ENCODE measurements at regions not wholly inside any gene's neighbourhood (a gene's known extent, or its start where the extent isn't known, plus 50 kb on each side); places are given as distances from the start of the nearest gene placed in this dataset.
"Not testable (repeated sequence)": the region's sequence is repeated elsewhere in the genome, so short reads cannot be mapped to it uniquely, and the experiment has no call there.

DNA sequence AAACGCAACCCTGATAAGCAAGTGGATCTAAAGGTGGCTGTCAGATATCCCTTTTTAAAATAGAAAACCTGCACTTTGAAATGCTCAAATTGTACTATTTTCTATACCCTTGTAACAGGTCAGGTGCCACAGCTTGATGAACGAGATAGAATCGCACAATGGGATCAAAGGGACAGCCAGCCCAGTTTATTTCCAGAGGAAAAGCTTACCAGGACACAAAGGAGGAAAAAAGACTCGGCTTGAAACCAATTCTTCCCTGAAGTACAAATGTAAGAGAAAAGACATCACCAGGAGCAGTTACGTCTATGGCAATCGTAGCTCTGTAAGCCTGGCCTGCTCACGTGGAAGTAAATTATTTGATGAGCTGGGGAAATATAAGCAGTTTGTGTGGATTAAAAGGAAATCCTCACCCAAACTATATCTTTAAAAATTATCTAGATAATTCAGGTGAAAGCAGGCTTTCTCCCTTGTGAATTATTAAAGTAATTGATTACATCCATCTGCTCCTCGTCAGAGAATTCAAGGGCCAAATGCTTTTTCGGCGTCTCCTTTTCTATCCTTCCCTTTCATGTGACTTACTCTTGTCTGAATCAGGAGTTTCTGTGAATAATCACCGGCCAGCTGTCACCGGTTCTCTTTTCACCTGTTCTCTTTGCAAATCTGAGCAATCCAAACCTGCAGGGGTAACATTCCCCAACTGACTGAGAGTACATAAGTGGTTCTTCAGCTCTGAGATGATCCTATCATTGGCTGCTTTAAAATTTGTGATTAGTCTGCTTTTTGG is 339.2 kb upstream of the ONECUT1 start:
- no peak overlapping the region for H3K27ac Mint-ChIP-seq
- no peaks in the 10 kb centered on the region for H3K9me3 Mint-ChIP-seq (ENCODE audit: low read depth)
- H3K36me3 Mint-ChIP-seq (ENCODE audit: insufficient read depth) = no peaks in the 10 kb centered on the region
- no peaks in the 10 kb centered on the region for H3K27me3 Mint-ChIP-seq
- TF ChIP-seq, protein P1, sequence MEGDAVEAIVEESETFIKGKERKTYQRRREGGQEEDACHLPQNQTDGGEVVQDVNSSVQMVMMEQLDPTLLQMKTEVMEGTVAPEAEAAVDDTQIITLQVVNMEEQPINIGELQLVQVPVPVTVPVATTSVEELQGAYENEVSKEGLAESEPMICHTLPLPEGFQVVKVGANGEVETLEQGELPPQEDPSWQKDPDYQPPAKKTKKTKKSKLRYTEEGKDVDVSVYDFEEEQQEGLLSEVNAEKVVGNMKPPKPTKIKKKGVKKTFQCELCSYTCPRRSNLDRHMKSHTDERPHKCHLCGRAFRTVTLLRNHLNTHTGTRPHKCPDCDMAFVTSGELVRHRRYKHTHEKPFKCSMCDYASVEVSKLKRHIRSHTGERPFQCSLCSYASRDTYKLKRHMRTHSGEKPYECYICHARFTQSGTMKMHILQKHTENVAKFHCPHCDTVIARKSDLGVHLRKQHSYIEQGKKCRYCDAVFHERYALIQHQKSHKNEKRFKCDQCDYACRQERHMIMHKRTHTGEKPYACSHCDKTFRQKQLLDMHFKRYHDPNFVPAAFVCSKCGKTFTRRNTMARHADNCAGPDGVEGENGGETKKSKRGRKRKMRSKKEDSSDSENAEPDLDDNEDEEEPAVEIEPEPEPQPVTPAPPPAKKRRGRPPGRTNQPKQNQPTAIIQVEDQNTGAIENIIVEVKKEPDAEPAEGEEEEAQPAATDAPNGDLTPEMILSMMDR (IDR thresholded peaks at IDR 0.05; ENCODE audit: unreplicated experiment) = no peak
- H3K4me1 Mint-ChIP-seq (ENCODE audit: low read depth) = peaks cover 18% of the 10 kb centered on the region
- no peak for DNase-seq (ENCODE audit: low spot score, unreplicated experiment)
- H3K4me3 Mint-ChIP-seq (ENCODE audit: low read depth) = no peak overlapping the region

DNA sequence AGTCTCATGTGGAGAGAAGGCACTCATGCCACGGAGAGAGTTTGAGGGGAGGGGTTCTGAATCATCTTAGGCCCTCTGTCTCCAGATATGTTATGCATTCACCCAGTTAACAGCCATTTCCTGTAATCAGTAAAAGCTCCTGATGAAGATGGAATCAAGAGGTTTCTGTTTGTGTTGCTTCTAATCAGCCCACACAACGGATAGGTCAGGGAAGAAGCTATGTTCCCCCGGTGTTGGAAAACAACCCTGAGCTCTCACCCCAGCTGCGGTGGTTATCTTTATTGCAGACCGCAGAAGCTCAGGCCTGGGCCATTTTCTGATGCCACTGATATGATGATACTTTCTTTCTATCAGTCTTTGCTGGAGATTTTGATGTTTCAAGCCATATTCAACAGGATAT is 338.5 kb upstream of the ONECUT1 start:
- H3K9me3 Mint-ChIP-seq (ENCODE audit: low read depth) = no peaks in the 10 kb centered on the region
- TF ChIP-seq, protein P1 (IDR thresholded peaks at IDR 0.05; ENCODE audit: unreplicated experiment) = no peak

DNA sequence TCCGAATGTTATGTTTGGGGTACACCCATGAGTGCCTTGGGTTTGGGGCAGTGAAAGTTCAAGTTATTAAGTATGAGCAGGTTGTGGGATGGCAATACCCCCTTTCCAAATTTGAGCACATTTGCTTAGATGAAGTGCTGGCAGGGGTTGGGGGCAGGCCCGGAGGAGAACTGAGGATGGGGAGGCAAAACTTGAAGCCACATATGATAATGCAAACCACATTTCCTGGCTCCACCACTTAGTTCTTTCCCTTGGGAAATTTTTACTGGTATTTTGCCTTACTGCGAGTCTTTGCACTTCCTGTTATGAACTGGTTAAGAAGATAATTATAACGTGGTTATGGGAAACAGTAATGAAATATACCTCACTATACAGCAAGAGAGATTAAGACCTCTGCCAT is 336.0 kb upstream of the ONECUT1 start:
- DNase-seq (ENCODE audit: low spot score, unreplicated experiment) = no peak
- H3K9me3 Mint-ChIP-seq (ENCODE audit: low read depth) = no peaks in the 10 kb centered on the region
- no peak overlapping the region for H3K27ac Mint-ChIP-seq
- TF ChIP-seq, protein P1 (IDR thresholded peaks at IDR 0.05; ENCODE audit: unreplicated experiment) = no peak
- no peak overlapping the region for H3K4me3 Mint-ChIP-seq (ENCODE audit: low read depth)
- H3K36me3 Mint-ChIP-seq (ENCODE audit: insufficient read depth) = no peaks in the 10 kb centered on the region
- H3K4me1 Mint-ChIP-seq (ENCODE audit: low read depth) = peaks cover 21% of the 10 kb centered on the region
- no peaks in the 10 kb centered on the region for H3K27me3 Mint-ChIP-seq

More for the DNA sequence above, 338.5 kb upstream of the ONECUT1 start:
- Mint-ChIP-seq H3K4me3 (ENCODE audit: low read depth) (no peak overlapping the region), H3K27ac (no peak overlapping the region), H3K36me3 (ENCODE audit: insufficient read depth) (no peaks in the 10 kb centered on the region), H3K4me1 (ENCODE audit: low read depth) (peaks cover 19% of the 10 kb centered on the region), H3K27me3 (no peaks in the 10 kb centered on the region)
- DNase-seq (ENCODE audit: low spot score, unreplicated experiment) = no peak

DNA sequence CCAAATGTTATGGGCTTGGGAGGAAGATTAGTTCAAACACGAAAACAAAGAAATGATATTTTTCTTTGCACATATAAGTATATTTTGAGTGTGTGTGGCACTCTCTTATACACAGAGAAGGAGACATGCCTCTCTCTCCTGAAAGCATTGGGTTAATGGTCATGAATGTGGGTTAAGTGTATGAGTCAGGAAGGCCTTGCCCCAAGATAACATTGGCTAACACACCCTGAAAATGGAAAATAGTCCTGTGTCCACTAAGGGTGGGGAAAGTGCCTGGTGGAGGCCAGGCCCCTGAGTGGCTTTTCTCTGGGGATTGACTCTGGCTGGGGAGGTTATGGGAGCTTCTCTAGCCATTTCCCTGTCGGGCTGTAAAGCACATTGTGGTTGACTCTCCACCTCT is 332.7 kb upstream of the ONECUT1 start:
- Mint-ChIP-seq H3K9me3 (ENCODE audit: low read depth) (no peaks in the 10 kb centered on the region), H3K36me3 (ENCODE audit: insufficient read depth) (no peaks in the 10 kb centered on the region), H3K27ac (no peak overlapping the region), H3K4me3 (ENCODE audit: low read depth) (no peak overlapping the region), H3K27me3 (no peaks in the 10 kb centered on the region), H3K4me1 (ENCODE audit: low read depth) (peaks cover 4% of the 10 kb centered on the region)
- DNase-seq (ENCODE audit: low spot score, unreplicated experiment) = no peak
- TF ChIP-seq, protein P1 (IDR thresholded peaks at IDR 0.05; ENCODE audit: unreplicated experiment) = no peak

DNA sequence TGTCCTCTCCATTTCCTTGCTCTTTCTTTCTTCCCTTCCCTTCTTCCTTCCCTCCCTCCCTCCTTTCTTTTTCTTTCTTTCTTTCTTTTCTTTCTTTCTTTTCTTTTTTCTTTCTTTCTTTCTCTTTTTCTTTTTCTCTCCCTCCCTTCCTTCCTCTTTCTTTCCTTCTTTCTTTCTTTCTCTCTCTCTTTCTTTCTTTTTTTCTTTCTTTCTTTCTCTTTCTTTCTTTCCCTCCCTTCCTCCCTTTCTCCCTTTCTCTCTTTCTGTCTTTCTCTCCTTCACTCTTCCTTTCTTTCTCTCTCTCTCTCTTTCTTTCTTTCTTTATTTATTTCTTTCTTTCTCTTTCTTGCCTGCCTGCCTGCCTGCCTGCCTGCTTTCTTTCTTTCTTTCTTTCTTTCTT is 326.8 kb upstream of the ONECUT1 start:
- not testable (repeated sequence) for H3K36me3 Mint-ChIP-seq (ENCODE audit: insufficient read depth); H3K9me3 Mint-ChIP-seq (ENCODE audit: low read depth); H3K27ac Mint-ChIP-seq; DNase-seq (ENCODE audit: low spot score, unreplicated experiment); H3K27me3 Mint-ChIP-seq; H3K4me3 Mint-ChIP-seq (ENCODE audit: low read depth)
- H3K4me1 Mint-ChIP-seq (ENCODE audit: low read depth) = peaks cover 16% of the 10 kb centered on the region

DNA sequence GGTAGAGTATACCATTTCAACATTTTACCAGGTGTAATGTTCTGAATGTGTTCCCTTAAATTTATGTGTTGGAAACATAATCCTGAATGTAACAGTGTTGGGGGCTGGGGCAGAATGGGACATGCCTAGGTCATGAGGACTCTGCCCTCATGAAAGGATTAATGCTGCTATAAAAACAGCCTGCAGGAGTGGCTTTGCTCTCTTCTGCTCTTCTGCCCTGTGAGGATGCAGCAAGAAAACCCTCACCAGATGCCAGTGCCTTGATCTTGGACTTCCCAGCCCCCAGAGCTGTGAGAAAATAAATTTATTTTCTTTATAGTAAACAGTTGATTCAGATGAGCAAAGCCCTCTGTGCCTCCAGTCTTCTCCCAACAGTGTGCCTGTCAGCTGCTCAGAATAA is 326.0 kb upstream of the ONECUT1 start:
- Mint-ChIP-seq H3K27me3 (no peaks in the 10 kb centered on the region), H3K36me3 (ENCODE audit: insufficient read depth) (peaks cover 1% of the 10 kb centered on the region), H3K27ac (no peak overlapping the region), H3K4me3 (ENCODE audit: low read depth) (no peak overlapping the region), H3K9me3 (ENCODE audit: low read depth) (peaks cover 2% of the 10 kb centered on the region), H3K4me1 (ENCODE audit: low read depth) (peaks cover 24% of the 10 kb centered on the region)
- DNase-seq (ENCODE audit: low spot score, unreplicated experiment) = no peak
- TF ChIP-seq, protein P1 (IDR thresholded peaks at IDR 0.05; ENCODE audit: unreplicated experiment) = no peak

Data from progenitor cell of endocrine pancreas (in vitro differentiated cells).